ENCODE measurements at regions not wholly inside any gene's neighbourhood (a gene's known extent, or its start where the extent isn't known, plus 50 kb on each side); places are given as distances from the start of the nearest gene placed in this dataset.

GRCh38 chr12:23028158-23028802 is 403.3 kb downstream of the ETNK1 start:
- Histone ChIP-seq H2AFZ (peak overlapping the region; percentile 0; the same call in 1 of the 2 replicates), H3K4me3 (no peak overlapping the region), H3K27me3 (ENCODE audit: insufficient read depth) (no peaks in the 10 kb centered on the region), H3F3A (replicated peaks; ENCODE audit: low read depth) (no peaks in the 10 kb centered on the region), H3K36me3 (ENCODE audit: insufficient read depth) (no peaks in the 10 kb centered on the region), H3K4me1 (ENCODE audit: insufficient read depth) (peaks cover 45% of the 10 kb centered on the region), H4K20me1 (replicated peaks; ENCODE audit: insufficient read depth) (no peaks in the 10 kb centered on the region), H3K4me2 (peak overlapping the region; percentile 17; the same call in 1 of the 2 replicates), H3K27ac (ENCODE audit: low read depth) (no peak overlapping the region), H3K79me2 (replicated peaks; ENCODE audit: insufficient read depth) (no peaks in the 10 kb centered on the region), H3K9me2 (ENCODE audit: insufficient read depth) (no peaks in the 10 kb centered on the region)
- TF ChIP-seq NANOG (IDR thresholded peaks at IDR 0.05; ENCODE audit: borderline replicate concordance) (no peak), ZNF462 (CRISPR knock-in tag; IDR thresholded peaks at IDR 0.05) (no peak), EZH2phosphoT487 (IDR thresholded peaks at IDR 0.05; ENCODE audit: unreplicated experiment) (no peak), EZH2 (IDR thresholded peaks at IDR 0.05; ENCODE audit: low read depth, unreplicated experiment) (no peak), STAT1 (IDR thresholded peaks at IDR 0.05; ENCODE audit: unreplicated experiment) (no peak), CREB1 (CRISPR knock-in tag; IDR thresholded peaks at IDR 0.05; ENCODE audit: low read depth) (no peak), REST (IDR thresholded peaks at IDR 0.05; ENCODE audit: unreplicated experiment) (no peak), JUNB (IDR thresholded peaks at IDR 0.05; ENCODE audit: unreplicated experiment) (no peak), ZNF114 (CRISPR knock-in tag; IDR thresholded peaks at IDR 0.05) (no peak), POLR2AphosphoS5 (IDR thresholded peaks at IDR 0.05; ENCODE audit: low read depth) (no peak), ZNF331 (CRISPR knock-in tag; IDR thresholded peaks at IDR 0.05; ENCODE audit: low read depth) (no peak), ETS1 (IDR thresholded peaks at IDR 0.05) (no peak), CTCF (conservative IDR thresholded peaks at IDR 0.05; ENCODE audit: low read depth in 2 of 2) (no peak)
- Mint-ChIP-seq H3K4me1 (peaks cover 42% of the 10 kb centered on the region), H3K9me3 (no peaks in the 10 kb centered on the region), H3K27me3 (ENCODE audit: insufficient read depth, low read depth, poor library complexity) (peaks cover 4% of the 10 kb centered on the region), H3K36me3 (ENCODE audit: low read depth) (no peaks in the 10 kb centered on the region), H3K27ac (peak overlapping the region; percentile 25), H3K4me3 (no peak overlapping the region)
- ATAC-seq (peak; percentile 74), DNase-seq (ENCODE audit: low spot score) (peak; percentile 44)

Measured in GM23338 (cell line).